Erythroblast (primary cell): ENCODE measurements at regions not wholly inside any gene's neighbourhood (a gene's known extent, or its start where the extent isn't known, plus 50 kb on each side); places are given as distances from the start of the nearest gene placed in this dataset.

Experiments
- DNase-seq, 2 experiments: peaks; one replicate each; lab custom pipeline; 2025; lab: John Stamatoyannopoulos, UW
- GATA1 ChIP-seq: IDR thresholded peaks from 2 replicates; pipeline ENCODE4 v1.6.1; 2011; ENCODE audit warnings: low read depth, mild to moderate bottlenecking, control low read depth, low read length, moderate library complexity
- POLR2A ChIP-seq: IDR thresholded peaks from 2 replicates; pipeline ENCODE4 v1.6.1; 2011; ENCODE audit warnings: mild to moderate bottlenecking, low read length

DNA sequence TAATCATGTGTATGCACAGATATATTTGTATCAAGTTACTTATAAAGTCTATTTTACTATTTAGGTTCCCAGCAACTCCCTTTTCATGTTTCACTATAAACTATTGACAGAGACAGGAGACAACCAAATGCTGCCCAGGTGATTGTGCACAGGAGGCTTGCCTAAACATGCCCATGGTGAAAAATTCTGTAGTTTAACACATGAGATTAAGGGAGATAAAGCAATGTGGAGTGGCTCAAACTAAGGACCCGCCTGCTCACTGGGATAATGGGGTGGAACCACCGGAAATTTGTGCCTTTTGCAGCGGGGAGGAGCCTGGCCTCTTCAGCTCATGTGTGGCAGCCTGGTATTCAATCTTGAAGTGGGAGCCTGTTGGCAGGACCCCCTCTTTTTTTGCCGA lies 459.5 kb upstream of the CNTN5 start:
- TF ChIP-seq GATA1 (no peak), POLR2A (no peak)
- DNase-seq = no peak

DNA sequence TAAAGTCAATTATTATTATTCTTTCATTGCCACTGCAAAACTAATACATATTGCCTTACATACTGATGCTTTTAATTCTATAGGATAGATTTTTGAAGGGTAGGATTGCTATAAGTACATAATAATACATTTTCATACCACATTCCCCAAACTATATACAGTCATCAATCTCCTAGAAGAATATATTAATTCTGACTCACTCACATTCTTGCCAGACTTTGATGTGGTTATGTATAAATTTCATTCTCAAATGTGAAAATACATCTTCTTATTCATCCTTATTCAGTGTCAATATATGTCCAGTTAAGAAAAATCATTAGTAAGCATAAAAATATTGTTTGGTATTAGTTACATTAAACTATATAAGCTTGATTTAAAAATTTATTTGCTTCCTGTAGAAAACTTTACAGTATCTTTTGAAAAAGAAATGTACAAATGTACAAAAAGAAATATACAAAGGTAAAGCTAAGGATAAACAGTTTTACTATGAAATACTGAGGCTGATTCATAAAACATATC lies 458.8 kb upstream of the CNTN5 start:
- TF ChIP-seq POLR2A (no peak), GATA1 (no peak)
- no peak for DNase-seq

DNA sequence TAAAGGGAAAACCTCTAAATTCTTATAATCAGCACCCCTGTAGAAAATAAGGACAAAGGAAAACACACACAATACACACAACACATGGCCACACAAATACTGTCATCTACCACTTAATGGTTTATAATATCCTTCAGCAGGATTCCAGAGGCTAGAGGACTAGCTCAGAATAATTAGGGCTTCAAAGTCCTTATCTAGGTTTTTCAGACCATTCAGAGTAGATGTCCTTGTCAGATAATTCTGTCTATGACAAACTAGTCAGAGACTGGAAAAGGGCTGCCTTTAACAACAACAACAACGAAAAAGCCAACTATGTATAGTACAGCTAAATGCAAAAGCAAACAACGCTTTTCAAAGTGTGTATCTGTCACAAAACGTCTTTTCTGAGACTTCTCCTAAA lies 456.5 kb upstream of the CNTN5 start:
- no peak for TF ChIP-seq POLR2A
- no peak for TF ChIP-seq GATA1
- peak; percentile 52 to 82 for DNase-seq

DNA sequence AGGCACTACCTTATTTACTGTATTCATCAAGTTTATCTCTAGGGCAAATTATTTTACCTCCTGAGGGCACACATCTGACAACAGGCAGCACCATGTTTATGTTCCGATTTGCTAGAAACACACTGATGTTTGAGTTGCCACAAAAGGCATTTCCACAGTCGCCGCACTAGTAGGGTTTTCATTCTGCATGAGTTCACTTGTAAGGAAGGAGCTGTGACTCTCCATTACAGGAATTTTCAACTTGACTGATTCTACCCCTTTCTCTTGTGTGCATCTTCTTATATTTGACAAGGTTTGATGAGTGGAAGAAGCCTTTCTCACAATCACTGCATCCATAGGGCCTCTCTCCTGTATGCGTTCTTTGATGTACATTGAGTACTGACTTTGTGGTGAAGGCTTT lies 455.9 kb upstream of the CNTN5 start:
- no peak for TF ChIP-seq POLR2A
- TF ChIP-seq GATA1 = no peak
- peak in 1 of 2 experiments; percentile 13 for DNase-seq

DNA sequence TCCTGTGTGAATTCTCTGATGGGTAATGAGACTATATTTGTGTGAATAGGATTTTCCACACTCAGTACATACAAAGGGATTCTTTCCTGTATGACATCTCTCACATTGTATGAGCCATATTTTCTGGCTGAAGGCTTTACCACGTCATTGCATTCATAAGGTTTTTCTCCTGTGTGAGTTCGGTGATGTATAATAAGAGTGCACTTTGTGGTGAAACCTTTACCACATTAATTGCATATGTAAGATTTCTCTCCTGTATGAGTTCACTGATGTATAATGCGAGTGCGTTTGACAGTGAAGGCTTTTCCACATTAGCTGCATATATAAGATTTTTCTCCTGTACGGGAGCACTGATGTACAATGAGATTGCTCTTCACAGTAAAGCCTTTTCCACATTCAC lies 455.4 kb upstream of the CNTN5 start:
- no peak for DNase-seq
- TF ChIP-seq GATA1 = no peak
- TF ChIP-seq POLR2A = no peak

DNA sequence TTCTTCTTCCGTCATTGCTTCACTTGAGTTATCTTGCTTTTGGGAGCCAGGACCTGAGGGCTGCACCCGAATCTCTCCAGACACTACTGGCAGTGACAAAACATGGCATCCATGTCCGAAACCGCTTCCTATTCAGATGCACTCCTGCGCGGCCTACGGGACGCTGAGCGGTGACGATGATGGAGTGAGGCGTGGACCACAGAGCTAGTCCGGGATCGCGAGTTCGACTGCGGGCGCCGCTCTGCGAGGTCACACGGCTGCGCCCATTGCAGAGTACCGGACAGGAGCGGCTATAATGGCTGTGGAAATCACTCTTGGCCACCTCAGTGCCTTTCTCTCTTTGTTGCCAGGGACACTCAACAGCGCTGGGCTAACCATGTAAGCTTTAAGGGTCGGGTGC lies 453.8 kb upstream of the CNTN5 start:
- DNase-seq = no peak
- TF ChIP-seq GATA1 (no peak), POLR2A (no peak)

DNA sequence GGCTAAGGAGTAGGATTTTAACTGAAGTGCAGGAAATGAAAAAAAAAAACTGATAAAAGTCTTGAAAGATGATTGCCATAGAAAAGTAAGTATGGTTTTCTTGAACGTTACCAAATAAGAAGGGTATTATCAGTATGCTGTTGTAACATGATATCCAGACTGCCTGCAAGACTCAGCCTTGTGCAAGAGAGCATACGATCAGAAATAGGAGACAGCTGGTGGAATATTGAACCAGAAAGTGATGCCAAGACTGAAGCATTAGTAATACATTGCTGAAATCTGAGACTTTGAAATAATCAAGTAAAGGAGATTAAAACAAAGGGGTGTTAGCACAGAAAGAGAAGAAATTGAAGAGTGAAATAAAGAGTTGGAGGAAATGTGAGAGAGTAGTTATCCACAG lies 452.7 kb upstream of the CNTN5 start:
- no peak for DNase-seq
- TF ChIP-seq POLR2A = no peak
- no peak for TF ChIP-seq GATA1

DNA sequence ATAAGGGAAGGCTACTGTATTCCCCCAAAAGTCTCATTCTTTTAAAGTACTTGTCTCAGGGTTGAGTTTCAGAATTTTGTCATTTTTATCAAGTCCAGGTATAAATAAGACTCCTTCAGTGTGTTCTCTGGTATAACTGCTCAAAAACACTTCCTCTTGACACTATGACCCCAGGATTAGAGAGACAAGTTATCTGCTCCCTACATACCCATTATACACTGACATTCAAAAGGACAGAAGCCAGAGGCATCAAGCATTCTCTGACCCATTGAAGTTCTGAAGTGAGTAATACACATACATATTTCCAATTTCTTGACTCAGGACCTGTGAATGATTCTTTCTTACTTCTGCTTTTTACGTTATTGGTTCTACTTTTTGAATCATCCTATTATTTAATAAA lies 447.8 kb upstream of the CNTN5 start:
- TF ChIP-seq POLR2A (no peak), GATA1 (no peak)
- DNase-seq = no peak

DNA sequence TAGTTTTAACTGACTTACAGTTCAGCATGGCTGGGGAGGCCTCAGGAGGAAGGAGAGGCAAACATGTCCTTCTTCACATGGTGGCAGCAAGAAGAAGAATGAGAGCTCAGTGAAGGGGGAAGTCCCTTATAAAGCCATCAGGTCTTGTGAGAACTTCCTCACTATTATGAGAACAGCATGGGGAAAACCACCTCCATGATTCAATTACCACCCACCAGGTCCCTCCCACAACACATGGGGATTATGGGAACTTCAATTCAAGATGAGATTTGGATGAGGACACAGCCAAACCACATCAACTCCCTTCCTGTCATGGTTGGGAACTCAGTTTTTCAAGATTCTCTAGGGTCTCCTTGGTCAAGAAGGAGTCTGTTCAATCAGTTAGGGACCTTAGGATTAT lies 432.9 kb upstream of the CNTN5 start:
- no peak for DNase-seq
- TF ChIP-seq GATA1 = no peak
- no peak for TF ChIP-seq POLR2A

DNA sequence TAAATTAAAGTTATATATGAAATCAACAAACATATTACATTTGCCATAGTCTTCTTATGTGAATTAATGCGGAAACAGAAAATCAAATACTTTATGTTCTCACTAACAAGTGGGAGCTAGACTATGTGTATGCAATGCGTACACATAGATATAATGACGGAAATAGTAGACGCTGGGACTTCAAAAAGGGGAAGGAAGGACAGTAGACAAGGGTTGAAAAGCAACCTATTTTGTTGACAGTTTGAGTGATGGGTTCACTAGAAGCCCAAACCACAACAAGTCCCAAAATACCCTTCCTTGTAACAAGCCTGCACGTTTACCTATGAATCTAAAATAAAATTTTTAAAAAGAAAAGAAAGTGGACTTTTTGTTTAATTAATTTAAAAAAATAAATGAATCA lies 430.8 kb upstream of the CNTN5 start:
- no peak for DNase-seq
- TF ChIP-seq POLR2A = no peak
- no peak for TF ChIP-seq GATA1

DNA sequence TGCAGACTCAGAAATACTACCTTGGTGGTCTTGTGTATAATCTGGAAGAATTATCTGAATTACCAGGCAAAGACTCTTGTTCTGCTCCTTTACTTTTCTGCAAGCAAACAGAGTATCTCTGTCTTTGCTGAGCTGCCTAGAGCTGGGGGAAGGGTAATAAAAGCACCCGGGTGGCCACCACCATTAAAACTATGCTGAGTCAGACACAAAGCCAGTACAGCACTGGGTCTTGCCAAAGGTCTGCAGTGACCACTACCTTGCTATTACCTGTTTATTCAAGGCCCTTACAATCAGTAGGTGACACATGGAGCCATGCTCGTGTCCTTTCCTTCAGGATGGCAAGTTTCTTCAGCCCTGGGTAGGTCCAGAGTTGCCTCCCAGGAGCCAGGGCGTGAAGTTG lies 420.6 kb upstream of the CNTN5 start:
- TF ChIP-seq POLR2A = no peak
- no peak for TF ChIP-seq GATA1
- peak; percentile 28 to 53 for DNase-seq

DNA sequence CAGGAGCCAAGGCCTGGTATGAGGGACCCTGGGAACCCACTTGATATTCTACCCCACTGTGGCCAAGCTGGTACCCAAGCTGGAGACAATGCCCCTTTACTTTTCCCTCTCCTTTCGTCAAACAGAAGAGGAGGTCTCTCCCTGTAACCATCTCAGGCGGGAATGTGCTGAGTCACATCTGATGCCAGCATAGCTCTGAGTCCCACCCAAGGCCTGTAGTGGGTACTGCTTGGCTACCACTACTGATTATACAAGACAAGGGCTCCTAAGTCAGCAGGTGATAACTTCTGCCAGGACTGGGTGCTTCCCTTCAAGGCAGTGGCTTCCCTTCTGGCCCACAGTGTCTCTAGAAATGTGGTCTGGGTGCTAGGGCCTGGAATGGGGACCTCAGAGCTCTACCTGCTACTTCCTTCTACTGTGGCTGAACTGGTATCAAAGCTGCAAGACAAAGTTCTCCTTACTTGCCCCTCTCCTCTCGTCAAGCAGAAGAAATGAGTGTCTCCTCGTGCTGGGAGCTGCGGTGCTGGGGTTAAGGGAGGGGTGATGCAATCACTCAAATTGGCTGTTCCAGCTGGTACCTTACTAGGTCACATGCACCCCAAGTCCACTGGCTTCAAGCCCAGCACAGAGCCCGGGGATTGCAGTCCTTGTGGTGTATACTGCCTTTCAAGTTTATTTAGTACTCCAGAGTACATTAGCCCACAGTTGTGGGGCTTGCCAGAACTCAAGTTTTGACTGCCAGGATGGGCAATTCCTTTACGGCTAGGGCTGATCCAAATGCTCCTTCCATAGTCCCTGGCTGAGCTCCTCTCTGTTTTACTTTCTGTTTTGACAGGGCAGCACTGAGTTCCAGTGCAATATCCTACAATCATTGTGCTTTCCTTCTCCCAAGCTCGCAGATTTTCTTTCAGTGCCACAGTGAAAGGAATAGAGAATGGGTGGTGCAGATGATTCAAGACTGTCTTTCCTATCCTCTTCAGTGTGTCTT lies 419.7 kb upstream of the CNTN5 start:
- TF ChIP-seq GATA1 (no peak), POLR2A (peak; percentile 23)

DNA sequence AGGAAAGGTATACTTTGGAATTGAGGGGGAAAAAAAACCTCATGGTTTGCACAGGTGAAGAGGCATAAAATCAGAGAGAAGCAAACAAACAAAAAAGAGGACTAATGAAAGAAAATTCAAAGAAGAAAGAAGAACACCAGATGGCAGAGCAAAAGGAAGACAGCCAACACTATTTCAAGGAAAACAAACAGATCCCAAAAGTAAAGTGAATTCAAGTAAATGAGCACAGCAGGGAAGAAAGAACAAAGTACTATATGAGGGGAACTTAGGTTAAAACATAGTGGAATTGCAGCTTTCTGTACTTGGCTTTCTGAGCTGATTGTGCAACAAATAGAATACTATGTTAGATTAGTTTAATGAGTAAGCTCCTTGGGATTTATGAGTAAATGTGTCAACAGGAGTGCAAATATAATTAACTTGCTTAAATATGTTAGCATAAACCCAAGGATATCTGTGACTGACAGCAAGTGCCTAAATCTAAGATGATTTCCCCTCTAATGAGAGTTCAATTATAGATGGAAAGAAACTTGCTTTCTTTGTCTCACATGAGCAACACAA lies 404.6 kb upstream of the CNTN5 start:
- no peak for TF ChIP-seq GATA1
- no peak for TF ChIP-seq POLR2A
- no peak for DNase-seq

More for the DNA sequence above, 419.7 kb upstream of the CNTN5 start:
- peak; percentile 24 to 47 for DNase-seq

DNA sequence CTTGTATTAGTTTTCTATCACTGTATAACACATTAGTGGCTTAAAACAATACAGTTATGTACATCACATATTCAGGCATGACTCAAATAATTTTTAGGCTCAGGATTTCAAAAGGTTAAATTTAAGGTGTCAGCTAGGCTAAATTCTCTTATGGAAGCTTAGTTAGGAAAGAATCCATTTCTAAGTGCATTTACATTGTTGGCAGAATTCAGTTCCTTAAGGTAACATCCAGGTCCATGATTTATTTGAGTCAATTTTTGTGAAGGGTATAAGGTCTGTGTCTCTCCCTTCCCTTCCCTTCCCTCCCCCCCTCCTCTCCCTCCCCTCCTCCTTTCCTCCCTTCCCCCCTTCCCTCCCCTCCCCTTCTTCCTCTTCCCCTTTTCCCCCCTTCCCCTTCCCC lies 399.0 kb upstream of the CNTN5 start:
- TF ChIP-seq POLR2A (no peak), GATA1 (no peak)
- no peak for DNase-seq

DNA sequence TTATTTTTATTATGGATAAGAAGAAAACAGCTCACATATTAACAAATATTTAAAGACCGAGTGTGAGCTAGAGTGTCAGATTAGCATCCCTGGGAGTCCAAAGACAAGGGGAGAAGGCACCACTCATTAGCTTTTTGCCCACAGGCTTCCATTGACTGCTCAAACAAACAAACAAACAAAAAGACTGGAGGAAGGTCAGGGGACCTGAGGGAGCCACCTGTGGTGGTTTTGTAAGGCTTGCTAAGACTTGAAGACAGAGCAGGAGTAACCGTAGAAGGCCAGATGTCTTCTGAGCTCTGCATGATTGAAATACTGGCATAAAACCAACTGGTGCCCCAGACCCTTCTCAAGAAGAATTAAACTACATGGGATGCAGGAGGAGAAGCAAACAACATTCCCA lies 395.2 kb upstream of the CNTN5 start:
- TF ChIP-seq POLR2A (no peak), GATA1 (no peak)
- DNase-seq = no peak

DNA sequence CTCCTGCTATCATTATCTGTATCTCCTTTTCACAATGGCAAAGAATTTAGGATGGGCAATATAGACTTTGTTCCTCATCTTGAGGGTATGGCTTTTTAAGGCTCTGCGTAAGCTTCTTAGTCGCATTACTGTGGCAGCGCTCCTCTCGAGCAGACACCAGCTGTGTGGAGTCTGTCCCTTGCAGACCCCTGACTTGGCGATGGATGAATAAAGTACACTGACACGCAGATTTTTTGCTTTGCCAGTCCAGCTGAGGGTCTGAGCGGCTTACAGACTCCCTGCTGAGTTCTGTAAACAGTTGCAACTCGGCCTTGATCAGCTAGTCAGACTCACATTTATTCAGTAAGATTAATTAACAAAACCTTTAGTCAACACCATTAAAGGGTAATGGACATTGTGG lies 390.0 kb upstream of the CNTN5 start:
- TF ChIP-seq POLR2A (no peak), GATA1 (no peak)

More for the DNA sequence above, 390.0 kb upstream of the CNTN5 start:
- DNase-seq = no peak
